ENCODE measurements at regions not wholly inside any gene's neighbourhood (a gene's known extent, or its start where the extent isn't known, plus 50 kb on each side); places are given as distances from the start of the nearest gene placed in this dataset.

DNA sequence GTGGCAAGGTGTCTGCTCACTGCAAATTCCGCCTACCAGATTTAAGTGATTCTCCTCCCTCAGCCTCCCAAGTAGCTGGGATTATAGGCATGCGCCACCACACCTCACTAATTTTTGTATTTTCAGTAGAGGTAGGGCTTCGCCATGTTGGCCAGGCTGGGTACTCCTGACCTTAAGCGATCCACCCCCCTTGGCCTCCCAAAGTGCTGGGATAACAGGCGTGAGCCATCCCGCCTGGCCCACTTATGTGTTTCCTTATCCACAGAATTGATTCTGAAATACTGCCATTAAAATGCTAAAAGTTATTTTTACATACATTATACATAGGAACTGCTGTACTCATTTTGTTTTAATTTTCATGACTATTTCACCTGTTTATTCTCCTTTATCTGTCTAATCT is 529.7 kb upstream of the CDH7 start:
- H4K5ac ChIP-seq (ENCODE audit: insufficient read length, low read depth, low read length) = no peak overlapping the region
- no peak overlapping the region for H3K14ac ChIP-seq (ENCODE audit: insufficient read depth, low read length)
- no peaks in the 10 kb centered on the region for H3K9me3 Mint-ChIP-seq
- H3K4me1 ChIP-seq (ENCODE audit: insufficient read depth, low read length) = no peaks in the 10 kb centered on the region
- WGBS (ENCODE audit: extremely low coverage, insufficient read length, low lambda C conversion rate) = no CpG with 5 or more reads among the region's 6 CpGs
- H3K56ac ChIP-seq (ENCODE audit: insufficient read length, low read depth, low read length) = no peak overlapping the region
- TF ChIP-seq, protein P1, sequence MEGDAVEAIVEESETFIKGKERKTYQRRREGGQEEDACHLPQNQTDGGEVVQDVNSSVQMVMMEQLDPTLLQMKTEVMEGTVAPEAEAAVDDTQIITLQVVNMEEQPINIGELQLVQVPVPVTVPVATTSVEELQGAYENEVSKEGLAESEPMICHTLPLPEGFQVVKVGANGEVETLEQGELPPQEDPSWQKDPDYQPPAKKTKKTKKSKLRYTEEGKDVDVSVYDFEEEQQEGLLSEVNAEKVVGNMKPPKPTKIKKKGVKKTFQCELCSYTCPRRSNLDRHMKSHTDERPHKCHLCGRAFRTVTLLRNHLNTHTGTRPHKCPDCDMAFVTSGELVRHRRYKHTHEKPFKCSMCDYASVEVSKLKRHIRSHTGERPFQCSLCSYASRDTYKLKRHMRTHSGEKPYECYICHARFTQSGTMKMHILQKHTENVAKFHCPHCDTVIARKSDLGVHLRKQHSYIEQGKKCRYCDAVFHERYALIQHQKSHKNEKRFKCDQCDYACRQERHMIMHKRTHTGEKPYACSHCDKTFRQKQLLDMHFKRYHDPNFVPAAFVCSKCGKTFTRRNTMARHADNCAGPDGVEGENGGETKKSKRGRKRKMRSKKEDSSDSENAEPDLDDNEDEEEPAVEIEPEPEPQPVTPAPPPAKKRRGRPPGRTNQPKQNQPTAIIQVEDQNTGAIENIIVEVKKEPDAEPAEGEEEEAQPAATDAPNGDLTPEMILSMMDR (conservative IDR thresholded peaks at IDR 0.05) = no peak
- H3K23me2 ChIP-seq (ENCODE audit: insufficient read length, low read depth, low read length, poor library complexity, severe bottlenecking) = no peaks in the 10 kb centered on the region
- no peak overlapping the region for H2BK20ac ChIP-seq (ENCODE audit: low read depth, low read length, poor library complexity, severe bottlenecking)
- no peak overlapping the region for H4K8ac ChIP-seq (replicated peaks; ENCODE audit: insufficient read length, low read depth, low read length)
- no peak overlapping the region for H3K4ac ChIP-seq (ENCODE audit: low read depth, low read length)
- no peak overlapping the region for H3K27ac ChIP-seq (ENCODE audit: insufficient read length, low read depth, low read length)
- H2BK15ac ChIP-seq (ENCODE audit: low read depth, low read length) = no peak overlapping the region
- H3K4me1 Mint-ChIP-seq = peaks cover 0 to 4% of the 10 kb centered on the region in 2 experiments; a peak in 1 of 4 replicates
- no peak overlapping the region for H4K91ac ChIP-seq (ENCODE audit: insufficient read length, low read depth, low read length)
- no peak overlapping the region for H3K4me2 ChIP-seq (ENCODE audit: insufficient read depth, insufficient read length, low read length)
- no peak overlapping the region for H3K9ac ChIP-seq (ENCODE audit: extremely low read depth, insufficient read length, low read length)
- no peak overlapping the region for H2BK5ac ChIP-seq (ENCODE audit: insufficient read length, low read length)
- H2AFZ ChIP-seq (ENCODE audit: low read length) = no peak overlapping the region
- DNase-seq = no peak
- H3K18ac ChIP-seq (ENCODE audit: insufficient read length, low read depth, low read length) = no peak overlapping the region
- H3K79me1 ChIP-seq (ENCODE audit: insufficient read depth, low read depth, low read length, poor library complexity, severe bottlenecking) = no peaks in the 10 kb centered on the region
- no peaks in the 10 kb centered on the region; the same call in 1 of the 2 replicates for H3K27me3 Mint-ChIP-seq (ENCODE audit: low read depth)
- no peaks in the 10 kb centered on the region for H3K79me2 ChIP-seq (ENCODE audit: insufficient read depth, low read length)
- no peak overlapping the region for H3K27ac Mint-ChIP-seq
- no peaks in the 10 kb centered on the region for H4K20me1 ChIP-seq (ENCODE audit: control insufficient read depth, insufficient read depth, insufficient read length)
- H3K23ac ChIP-seq (ENCODE audit: insufficient read length, low read depth, low read length) = no peak overlapping the region
- H3K9me3 ChIP-seq (ENCODE audit: control insufficient read depth, low read depth, low read length) = no peaks in the 10 kb centered on the region
- no peaks in the 10 kb centered on the region for H3K27me3 ChIP-seq (ENCODE audit: insufficient read depth, low read length)
- no peak overlapping the region for H2BK120ac ChIP-seq (ENCODE audit: low read depth, low read length, poor library complexity, severe bottlenecking)
- H3T11ph ChIP-seq (ENCODE audit: low read length) = no peak overlapping the region
- no peak overlapping the region for H2BK12ac ChIP-seq (ENCODE audit: insufficient read length, low read depth, low read length)
- H3K4me3 Mint-ChIP-seq = no peak overlapping the region
- H3K36me3 Mint-ChIP-seq (ENCODE audit: insufficient read depth in 1 of 3, low read depth in 3 of 3) = no peaks in the 10 kb centered on the region
- H2AK5ac ChIP-seq (ENCODE audit: insufficient read length, low read length) = no peak overlapping the region
